Activated CD8-positive, alpha-beta memory T cell treated with anti-CD3 and anti-CD28 coated beads, Interleukin-2, amount 50 U/mL, for 48 hours (primary cell): ENCODE measurements at regions not wholly inside any gene's neighbourhood (a gene's known extent, or its start where the extent isn't known, plus 50 kb on each side); places are given as distances from the start of the nearest gene placed in this dataset.

Experiments
- DNase-seq: peaks from one replicate; pipeline ENCODE4 v3.0.0-alpha.2; 2020

DNA sequence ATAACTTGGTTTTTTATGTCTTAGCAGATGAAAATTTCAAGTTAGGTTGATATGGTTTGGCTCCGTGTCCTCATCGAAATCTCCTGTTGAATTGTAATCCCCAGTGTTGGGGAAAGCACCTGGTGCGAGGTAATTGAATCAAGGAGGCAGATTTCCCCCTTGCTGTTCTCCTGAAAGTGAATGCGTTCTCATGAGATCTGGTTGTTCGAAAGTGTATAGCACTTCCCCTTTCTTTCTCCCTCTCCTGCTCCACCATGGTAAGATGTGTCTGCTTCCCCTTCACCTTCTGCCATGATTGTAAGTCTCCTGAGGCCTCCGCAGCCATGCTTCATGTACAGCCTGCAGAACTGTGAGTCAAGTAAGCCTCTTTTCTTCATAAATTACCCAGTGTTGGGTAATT, 242.1 kb upstream of the TNP1 start:
- no peak for DNase-seq

DNA sequence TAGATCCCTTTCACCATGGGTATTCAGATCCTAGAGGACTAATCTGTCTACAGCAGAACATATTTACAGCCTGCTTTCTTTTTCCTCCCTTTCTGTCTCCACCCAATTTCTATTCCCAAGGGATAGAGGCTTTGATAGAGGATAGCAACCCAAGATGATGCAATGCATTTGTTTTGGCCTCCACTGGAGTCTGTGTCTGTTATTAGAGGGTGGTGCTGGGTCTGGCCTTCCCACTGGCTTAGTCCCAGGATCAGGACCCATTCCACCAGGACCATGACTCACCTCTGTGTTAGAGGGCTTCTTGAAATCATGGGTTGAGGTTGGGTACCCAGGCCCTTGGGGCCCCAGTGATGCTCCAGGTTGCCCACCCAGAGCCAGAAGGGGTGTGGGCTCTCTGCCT, 239.7 kb upstream of the TNP1 start:
- no peak for DNase-seq

DNA sequence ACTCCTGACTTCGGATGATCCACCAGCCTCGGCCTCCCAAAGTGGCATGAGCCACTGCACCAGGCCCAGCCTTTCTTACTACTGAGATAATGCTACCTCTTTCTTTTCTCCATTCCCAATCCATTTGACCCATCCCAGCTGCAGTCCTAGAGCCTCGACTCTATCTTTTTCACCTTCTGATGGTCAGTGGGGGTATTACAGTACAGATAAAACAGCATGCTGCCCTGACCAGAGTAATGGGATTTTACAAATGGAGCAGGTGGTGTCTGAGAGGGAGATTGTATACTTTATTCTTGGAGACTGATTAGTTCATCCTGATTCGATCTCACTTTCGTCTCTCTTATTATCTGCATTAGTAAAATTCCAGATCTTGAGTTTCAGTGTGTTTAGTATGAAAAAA, 238.6 kb upstream of the TNP1 start:
- no peak for DNase-seq

DNA sequence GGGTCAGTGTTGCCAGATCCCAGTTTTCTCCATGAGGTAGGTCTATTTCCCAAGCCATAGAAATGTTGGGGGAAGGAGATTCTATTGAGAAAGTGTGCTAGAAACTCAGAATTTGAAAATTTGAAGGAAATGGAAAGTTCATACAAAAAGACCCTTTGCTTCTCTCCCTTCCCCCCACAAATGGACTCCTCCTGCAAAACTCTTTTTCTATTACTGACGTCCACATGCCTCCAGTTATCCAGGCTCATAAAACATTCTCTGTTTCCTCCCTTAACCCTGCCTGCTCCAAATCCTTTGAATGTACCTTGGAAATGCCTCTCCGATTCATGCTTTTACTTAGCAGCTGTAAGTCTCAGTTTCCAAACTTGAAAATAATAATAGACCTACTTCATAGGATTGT, 237.5 kb upstream of the TNP1 start:
- no peak for DNase-seq

DNA sequence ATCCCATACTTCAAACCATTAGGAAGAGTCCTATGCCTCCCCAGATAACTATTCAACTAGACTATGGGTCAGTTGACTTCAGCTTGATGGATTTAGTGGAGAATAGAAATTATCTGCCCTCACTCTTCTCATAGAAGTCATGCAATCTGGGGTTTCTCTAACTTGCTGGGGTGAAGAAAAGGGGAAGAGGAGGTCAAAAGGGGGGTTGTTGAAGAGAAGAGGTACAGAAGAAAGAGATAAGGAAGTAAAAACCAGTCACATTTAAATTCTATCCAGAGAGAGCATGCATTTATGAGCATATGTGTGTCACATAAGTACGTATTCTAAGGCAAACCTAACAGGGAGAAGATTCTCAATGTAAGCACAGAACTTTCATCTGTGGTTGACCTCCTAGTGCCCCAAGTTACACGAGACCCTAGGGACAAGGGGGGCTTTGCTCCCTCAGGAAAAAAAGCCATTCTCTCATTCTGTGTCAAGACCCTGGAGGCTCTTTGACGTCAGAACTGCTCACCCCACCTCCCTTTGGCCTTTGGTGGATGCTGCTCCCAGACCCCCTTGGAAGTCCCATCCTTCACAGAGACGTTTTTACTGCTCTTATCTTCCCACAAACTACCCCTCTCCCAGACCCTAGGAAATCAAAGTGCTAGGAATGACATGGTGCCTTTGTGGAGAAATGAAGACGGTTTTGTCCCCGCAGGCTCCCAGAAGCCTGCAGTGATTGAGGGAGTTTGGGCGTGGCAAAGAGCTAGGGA, 236.8 kb upstream of the TNP1 start:
- no peak for DNase-seq

DNA sequence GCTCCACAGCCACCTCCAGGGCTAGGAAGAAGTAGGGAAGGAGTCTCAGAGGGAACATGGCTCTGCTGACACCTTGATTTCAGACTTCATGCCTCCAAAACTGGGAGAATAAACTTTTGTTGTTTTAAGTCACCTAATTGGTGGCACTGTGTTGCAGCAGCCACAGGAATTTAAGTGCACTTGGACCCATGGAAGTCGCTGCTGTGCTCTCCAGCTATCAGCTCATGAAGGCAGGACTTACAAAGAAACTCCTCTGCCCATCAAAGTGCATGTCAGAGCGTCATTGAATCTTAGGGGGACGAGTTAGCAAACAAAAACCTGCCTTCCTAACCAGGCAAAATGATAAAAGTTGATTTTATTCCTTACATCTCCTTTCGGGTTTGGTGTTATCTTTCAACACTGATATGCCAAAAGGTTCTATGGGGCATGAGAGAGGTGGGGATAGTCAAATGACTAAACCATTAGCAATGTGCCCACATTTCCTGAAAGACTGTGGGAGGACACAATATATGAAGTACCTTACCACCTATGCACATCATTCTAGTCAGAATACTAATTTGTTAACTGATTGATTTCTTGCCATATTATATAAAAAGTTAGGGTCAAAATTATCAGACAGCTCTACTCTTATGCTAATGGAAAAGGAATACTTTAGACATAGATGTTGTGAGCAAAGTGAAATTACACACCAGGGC, 235.8 kb upstream of the TNP1 start:
- DNase-seq: no peak

DNA sequence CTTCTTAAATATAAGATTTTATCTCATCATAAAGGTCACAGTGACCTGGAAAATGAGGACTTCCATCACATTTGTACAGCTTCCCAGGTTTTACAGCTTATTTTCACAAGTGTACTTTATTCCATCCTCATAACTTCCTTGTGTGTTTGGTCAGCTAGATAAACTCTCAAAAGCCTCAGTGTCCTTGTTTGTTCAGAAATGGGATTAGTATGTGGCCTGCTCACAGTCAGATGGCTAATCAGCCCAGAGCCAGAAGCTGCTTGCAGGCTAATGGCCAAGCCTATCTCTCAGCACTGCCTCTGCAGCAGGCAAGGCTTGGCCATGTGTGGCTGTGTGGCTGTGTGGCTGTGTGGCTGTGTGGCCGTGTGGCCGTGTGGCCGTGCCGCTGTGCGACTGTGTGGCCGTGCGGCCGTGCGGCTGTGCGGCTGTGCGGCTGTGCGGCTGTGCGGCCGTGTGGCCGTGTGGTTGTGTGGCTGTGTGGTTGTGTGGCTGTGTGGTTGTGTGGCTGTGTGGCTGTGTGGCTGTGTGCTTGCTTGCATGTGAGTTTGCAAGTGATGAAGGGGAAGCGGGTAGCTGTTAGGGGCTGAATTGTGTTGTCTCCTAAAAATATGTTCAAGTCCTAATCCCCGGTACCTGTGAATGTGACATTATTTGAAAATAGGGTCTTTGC, 233.0 kb upstream of the TNP1 start:
- no peak for DNase-seq

DNA sequence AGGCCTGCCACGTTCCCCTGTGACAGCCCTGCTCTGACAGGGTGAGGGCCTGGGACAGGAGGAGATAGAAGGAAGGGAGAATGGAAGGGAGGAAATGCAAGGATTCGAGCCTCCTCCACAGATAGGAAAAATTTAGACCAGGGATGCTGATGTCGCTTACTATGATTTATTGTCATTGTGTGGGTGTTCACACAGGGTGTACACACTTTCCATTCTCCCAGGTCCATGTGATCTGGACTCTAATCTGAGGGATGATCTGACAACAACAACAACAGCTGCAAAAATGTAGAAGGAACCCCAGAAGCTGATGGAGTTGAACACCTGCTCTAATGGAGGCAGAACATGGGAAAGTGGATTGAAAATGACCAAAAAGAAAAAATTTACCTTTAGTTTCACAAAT, 231.7 kb upstream of the TNP1 start:
- DNase-seq: no peak

DNA sequence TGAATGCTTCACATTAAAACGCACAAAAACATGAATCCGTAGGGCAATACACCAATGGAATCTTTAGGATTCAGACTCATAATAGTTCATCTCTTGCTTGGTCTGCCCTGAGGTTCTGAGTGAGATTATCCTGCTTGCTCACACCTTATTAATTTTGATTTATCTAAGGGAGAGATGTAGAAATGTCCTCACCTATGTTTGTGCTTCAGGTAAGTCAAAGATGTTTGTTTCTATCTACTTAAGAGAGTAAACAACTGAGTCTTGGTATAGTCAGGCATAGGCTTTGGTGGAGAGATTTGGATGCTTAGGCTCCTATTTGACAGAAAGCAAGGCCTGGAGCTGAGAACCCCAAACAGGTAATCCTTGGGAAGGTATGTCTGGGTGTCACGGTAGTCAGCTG, 231.0 kb upstream of the TNP1 start:
- DNase-seq: no peak

DNA sequence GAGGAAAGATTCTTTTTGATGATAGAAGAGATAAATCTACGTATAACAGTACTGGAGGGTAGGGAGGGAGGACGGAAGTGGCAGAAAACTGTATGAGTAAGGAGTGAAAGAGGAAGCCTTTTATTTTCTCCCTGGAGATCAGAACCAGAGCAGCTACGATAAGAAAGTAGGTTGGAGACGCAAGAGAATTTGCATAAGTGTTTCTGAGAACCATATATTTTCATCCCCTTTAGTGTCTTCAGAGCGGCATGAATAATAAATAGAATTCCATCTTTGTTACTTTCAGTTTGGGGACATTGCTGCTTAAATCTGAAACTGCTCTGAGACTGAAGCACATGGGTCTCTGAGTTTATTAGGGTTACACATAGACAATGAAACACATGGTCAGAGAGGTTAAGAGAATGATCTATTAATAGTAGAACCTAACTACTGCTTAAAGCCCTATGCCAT, 230.2 kb upstream of the TNP1 start:
- no peak for DNase-seq

DNA sequence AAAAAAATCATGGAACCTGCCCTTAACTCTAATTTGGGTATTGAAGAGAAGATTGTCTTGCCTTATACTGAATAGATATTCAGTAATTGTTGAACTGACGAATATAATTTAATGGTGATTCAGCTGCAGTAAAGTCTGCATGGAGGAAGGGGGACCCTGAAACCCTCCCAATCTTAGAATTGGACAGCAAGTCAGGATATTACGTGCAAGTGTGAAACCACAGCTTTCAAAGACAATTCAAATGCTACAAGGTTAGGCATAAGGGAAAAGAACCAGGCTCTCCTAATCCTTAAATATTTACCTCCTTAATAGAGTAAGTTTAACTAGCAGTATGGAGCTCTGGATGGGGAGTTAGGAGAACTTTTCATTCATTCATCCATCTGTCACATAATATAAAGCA, 226.9 kb upstream of the TNP1 start:
- DNase-seq: no peak

DNA sequence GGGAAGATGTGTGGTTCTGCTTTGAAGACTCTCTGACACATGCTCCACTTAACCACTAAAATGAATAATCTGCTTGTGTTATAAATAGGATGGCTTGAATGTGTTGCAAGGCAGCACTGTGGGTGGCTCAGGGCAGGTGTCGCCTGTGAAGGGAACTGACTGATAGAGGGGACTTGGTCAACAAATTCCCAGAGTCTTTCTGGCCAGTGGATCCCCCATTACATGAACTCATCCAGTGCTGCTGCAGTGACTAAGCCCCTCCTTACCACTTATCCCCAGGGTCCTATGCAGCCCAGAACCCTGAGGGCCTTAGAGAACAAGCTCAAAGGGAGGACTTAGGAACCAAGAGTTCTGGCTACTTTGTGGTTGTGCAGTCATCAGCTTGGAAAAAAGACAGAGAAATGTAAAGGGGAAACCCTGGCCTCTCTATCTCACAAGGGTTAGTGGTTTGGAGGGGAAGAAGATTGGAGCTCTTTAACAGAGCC, 226.2 kb upstream of the TNP1 start:
- DNase-seq: peak; percentile 62

DNA sequence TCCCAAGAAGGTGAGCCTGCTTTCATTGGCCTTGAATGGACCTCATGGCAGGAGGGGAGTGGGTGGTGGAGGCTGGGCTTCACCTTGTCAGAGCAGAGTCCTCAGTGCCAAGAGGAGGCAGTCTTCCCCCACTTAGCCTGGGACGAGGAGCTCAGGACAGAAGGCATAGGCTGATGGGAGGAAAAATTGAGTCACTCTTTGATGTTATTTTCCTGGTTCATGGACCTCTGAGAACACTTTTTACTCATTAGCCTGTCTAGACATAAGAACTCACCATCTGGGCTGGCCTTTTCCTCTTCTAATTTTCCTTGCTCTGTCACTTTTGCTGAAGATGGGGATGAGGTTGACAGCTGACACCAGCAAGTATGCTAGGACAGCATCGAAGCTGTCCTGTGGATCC, 225.7 kb upstream of the TNP1 start:
- DNase-seq: no peak

DNA sequence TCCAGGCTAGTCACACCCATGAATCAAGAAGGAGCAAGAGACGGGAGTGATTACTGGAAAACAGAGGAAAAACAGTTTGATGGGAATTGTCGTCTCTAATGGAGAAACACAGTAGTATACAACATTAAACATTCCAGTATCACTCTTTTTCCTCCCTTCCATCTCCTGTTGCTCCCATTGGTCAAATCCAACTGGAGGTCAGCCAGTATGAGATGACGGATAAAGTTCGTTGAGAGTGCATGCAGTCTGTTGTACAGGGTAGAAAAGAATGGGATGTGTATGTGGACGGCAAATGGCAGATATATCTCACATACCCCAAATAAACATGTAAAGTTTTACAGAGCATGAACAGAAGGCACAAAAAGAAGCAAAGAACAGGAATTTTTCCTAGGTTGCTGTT, 221.9 kb upstream of the TNP1 start:
- DNase-seq: no peak

DNA sequence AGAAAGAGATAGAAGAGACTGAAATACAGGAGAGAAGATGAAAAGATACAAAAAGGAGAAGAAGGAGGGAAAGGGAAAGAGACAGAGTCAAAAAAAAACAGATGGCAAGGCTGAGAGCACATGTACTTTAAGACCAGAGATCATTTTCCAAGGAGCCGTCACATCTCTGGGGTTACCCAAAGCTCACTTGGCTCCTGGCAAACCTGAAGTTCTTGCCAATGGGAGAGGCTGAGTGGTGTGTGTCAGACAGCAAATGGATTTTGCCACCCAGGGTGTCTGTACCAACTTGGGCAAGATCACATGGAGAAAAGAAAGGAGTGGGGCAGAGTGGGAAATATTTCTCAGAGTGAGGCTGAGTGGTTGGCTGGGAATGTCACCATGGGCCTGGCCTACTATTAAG, 219.3 kb upstream of the TNP1 start:
- DNase-seq: no peak

DNA sequence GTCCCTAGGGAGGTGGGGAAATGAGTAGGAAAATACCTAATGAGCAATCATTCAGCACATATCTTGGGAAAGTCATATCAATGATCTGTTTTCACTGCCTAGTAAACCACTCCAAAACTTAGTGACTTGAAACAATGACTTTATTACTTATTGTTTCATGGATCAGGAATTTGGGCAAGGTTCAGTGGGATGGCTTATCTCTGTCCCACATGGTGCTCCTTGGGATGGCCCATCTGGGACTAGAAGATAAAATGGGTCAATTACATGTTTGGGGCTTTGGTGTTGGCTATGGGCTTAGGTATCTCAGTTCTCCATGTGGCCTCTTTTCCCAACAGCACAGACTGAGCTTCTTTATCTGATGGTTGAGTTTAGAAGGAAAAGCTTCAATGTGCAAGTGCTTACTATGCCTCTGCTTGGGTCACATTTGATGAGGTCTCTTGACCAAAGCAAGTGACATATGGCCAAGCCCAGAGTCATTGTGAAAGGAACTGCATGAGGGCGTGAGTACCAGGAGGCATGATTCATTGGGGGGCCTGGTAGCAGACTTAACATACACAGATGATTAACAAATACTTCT, 218.1 kb upstream of the TNP1 start:
- peak; percentile 48 for DNase-seq

DNA sequence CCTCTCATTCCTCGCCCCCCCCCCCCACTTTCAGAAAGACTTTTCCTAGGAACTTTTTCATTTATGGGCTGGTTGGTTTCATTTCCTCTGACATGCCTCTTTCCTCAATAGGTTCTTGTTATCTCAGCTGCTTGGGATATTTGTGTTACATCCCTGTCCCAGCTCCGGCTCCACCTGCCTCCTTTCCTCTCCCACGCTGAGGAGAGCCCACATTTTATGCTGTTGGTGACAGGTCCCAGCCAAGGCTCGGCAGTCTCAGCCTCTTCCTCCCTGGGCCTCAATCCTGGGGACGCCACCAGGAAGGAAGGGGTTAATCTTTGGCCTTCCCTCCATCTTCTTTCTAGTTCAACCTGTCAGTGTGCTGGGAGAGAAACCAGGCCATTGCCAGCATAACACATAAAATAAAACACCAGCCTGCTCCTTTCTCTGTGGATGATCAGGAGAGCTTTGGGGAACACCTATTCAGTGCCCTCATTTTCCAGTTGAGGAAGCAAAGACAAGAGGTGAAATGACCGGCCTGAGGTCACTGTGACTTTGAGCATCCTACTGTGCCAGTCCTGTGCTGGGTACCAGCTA, 216.9 kb upstream of the TNP1 start:
- peak; percentile 23 for DNase-seq

DNA sequence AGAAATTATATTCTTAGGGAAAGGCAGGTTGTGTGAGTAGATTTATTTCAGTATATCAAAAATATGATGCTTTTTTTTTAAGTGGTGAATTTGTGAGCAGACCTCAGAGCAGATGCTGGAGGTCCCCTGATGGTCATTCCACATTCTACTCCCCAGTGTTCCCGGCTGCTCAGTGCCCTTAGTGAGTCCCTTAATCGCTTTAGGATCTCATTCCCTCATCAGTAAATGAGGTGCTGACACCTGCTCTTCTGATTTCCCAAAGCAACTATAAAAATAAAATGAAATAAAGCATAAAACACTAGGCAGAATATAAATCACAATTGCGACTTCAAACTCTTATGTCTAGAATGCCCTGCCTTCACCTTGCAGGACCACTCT, 216.2 kb upstream of the TNP1 start:
- no peak for DNase-seq

DNA sequence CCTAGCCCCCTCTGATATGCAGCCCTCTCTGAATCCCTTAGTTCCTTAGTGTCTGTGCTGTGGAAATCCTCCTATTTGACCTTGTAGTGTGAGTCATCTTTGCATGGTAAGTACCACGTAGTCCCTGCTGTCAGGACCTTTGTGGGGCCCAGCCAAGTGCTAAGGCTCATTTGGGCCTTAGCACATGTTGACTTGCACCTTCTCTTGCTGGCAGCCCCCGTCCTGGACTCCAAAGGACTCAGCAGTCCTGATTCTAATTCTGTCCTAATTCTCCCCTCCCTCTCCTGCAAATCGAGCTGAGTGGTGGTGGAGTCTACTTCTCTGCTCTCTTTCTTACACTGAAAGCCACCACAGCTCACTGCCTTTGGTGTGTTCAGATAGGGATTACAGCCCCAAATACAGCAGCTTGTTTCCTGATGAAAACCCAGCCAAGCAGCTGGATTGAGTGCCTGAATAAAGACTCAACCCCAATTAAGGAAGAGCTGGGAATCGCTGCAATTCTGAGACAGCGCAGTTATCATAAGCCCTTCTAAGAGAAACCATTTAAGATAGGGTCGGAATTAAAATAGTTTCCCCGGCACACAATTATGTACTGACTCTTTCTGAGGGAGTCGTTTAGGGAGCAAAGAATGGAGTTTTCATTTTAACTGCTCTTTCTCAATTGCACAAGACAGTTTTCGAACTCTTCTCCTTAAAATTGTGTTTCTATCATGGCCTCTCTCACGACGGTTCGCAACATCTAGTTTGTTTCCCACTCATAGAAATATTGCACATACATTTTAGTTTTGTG, 215.6 kb upstream of the TNP1 start:
- DNase-seq: peak; percentile 35

DNA sequence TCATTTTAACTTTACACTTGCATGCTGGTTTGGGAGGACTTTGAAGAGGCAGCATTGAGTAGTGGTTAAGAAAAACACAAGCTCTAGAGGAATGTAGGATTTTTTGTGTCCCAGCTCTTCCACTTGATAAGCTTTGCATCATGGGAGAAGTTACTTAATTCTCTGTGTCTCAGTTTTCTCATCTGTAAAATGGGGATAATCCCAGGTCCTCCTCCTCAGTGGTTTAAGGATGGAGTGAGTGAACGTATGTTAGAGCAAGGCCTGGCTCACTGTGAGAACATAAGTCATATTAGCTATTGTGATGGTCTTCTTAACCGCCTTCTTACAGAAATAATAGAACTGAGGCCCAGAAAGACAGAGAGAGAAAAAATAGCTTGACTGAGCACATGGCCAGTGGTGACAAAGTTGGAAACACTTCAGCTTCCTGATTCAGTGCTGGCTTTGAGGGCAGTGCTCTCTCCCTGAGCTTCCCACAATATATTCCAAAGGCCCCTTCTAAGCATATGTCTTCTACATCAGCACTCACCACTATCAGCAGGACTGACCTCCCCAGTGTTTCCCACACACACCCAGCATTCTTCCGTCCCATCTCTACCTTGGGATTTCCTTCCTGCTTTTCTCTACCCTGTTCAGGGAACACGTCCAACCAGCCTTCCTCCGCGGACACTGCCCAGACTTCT, 214.9 kb upstream of the TNP1 start:
- DNase-seq: peak; percentile 0

DNA sequence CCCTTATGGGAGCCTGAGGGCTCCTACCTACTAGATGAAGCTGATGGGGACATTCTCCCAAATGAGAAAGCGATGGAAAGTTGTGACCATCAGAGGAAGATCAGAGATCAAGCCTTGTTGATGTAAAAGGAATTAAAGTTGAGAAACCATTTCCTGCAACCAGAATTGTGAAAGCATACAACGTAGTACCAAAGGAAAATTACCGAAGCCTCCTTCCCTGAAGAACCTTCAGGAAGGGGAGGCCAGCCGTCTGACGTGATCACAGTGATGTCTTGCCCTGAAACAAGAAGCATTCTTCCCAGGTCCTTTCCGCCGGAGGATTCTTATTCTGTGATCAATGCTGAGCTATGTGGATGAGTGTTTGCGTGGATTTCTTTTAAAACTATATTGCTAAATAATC, 211.6 kb upstream of the TNP1 start:
- peak; percentile 7 for DNase-seq

DNA sequence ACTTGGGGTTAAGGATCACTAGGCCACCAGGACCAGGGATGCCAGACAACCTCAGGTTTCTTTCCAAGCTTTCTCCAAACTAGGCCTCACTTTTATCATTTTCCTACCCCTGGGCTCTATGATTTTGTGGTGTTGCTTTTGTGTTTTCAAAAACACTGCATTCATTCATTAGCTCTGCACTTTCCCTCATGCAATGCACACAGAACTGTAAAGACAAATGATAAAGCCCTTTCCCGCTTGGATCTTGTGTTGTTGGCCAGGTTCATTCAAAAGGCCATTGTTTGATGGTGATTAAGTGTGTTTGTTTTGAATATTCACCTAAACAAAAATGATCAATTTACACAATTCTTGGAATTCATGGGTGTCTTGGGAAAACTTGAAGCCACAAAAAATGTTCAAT, 210.7 kb upstream of the TNP1 start:
- no peak for DNase-seq
